Testis (tissue), 2 donors: ENCODE measurements at regions not wholly inside any gene's neighbourhood (a gene's known extent, or its start where the extent isn't known, plus 50 kb on each side); places are given as distances from the start of the nearest gene placed in this dataset.

Experiments
- CTCF ChIP-seq, 3 experiments: fragments of 450-650 bp in 2 of 3; fragments of 200-600 bp in 1 of 3; sonication (generic) in 1 of 3; IDR thresholded peaks; one replicate each; pipeline ENCODE4 v1.5.1; 2016 to 2019; ENCODE audit warnings: antibody characterized with exemption in 3 of 3, mild to moderate bottlenecking in 2 of 3, moderate library complexity in 1 of 3
- POLR2A ChIP-seq: fragments of 450-650 bp; IDR thresholded peaks from one replicate; pipeline ENCODE4 v1.6.1; 2017; ENCODE audit warnings: antibody characterized with exemption, mild to moderate bottlenecking, moderate library complexity

GRCh38 chr18:73626221-73626620, 521.4 kb downstream of the FBXO15 start:
- no peak for TF ChIP-seq CTCF (IDR thresholded peaks at IDR 0.05)
- TF ChIP-seq POLR2A: no peak
